CD4-positive, alpha-beta T cell (primary cell): ENCODE measurements at regions not wholly inside any gene's neighbourhood (a gene's known extent, or its start where the extent isn't known, plus 50 kb on each side); places are given as distances from the start of the nearest gene placed in this dataset.

Experiments
- ATAC-seq: fragments of 200-7000 bp; cut with Tn5 transposase; one replicate; pipeline ENCODE4 v1.10.0; 2022; ENCODE audit warnings: mild to moderate bottlenecking; ENCODE audit not compliant: poor library complexity
- CTCF ChIA-PET: fragments of 350-600 bp; sonication (Branson Sonifier 250); formaldehyde crosslinking; loops from one replicate; lab custom pipeline; 2021; ENCODE audit warnings: antibody characterized with exemption, inconsistent platforms; lab: Charles Lee
- POLR2A ChIA-PET: fragments of 350-600 bp; sonication (Branson Sonifier 250); formaldehyde crosslinking; loops from one replicate; lab custom pipeline; 2021; ENCODE audit warnings: antibody characterized with exemption, inconsistent platforms; lab: Charles Lee
- DNase-seq, 14 experiments: peaks; one replicate each; pipeline ENCODE4 v3.0.0-alpha.2; 2013 to 2020; ENCODE audit warnings: mixed read lengths in 2 of 14
- H3K27ac ChIP-seq, 2 donors: one replicate each; pipeline versions ENCODE4 v1.5.1 to v1.7.0; 2013; ENCODE audit warnings: low read length in 2 of 2, low read depth in 1 of 2, mild to moderate bottlenecking in 1 of 2
- H3K27me3 ChIP-seq, 2 experiments: 1 replicate in 1 of 2; 2 replicates in 1 of 2; pipeline versions ENCODE4 v1.6.1 to v1.7.0; 2013; ENCODE audit warnings: low read length in 2 of 2, control low read depth in 1 of 2, mild to moderate bottlenecking in 1 of 2, moderate library complexity in 1 of 2; ENCODE audit not compliant: insufficient read depth in 2 of 2, control insufficient read depth in 1 of 2
- H3K36me3 ChIP-seq: one replicate; pipeline ENCODE4 v1.6.1; 2013; ENCODE audit warnings: low read length, control low read depth; ENCODE audit not compliant: insufficient read depth
- H3K4me1 ChIP-seq: one replicate; pipeline ENCODE4 v1.6.1; 2013; ENCODE audit warnings: low read length, control low read depth; ENCODE audit not compliant: insufficient read depth
- H3K4me3 ChIP-seq: one replicate; pipeline ENCODE4 v1.5.1; 2013; ENCODE audit warnings: mild to moderate bottlenecking, low read length, moderate library complexity
- H3K9me3 ChIP-seq, 2 experiments: 1 replicate in 1 of 2; 2 replicates in 1 of 2; pipeline versions ENCODE4 v1.6.1 to v1.7.0; 2013; ENCODE audit warnings: low read length in 2 of 2, mild to moderate bottlenecking in 2 of 2, control low read depth in 1 of 2, moderate library complexity in 1 of 2; ENCODE audit not compliant: control insufficient read depth in 1 of 2, insufficient read depth in 1 of 2
- H3K27ac Mint-ChIP-seq: one replicate; pipeline ENCODE4 v1.8.0; 2020; ENCODE audit warnings: mixed read lengths
- H3K27me3 Mint-ChIP-seq: one replicate; pipeline ENCODE4 v1.8.0; 2021; ENCODE audit warnings: mixed read lengths
- H3K36me3 Mint-ChIP-seq: one replicate; pipeline ENCODE4 v1.8.0; 2021; ENCODE audit warnings: low read depth, mixed read lengths
- H3K4me1 Mint-ChIP-seq: one replicate; pipeline ENCODE4 v1.8.0; 2021; ENCODE audit warnings: low read depth, mixed read lengths
- H3K4me3 Mint-ChIP-seq: one replicate; pipeline ENCODE4 v1.8.0; 2020; ENCODE audit warnings: mild to moderate bottlenecking, mixed read lengths
- H3K9me3 Mint-ChIP-seq: one replicate; pipeline ENCODE4 v1.8.0; 2020; ENCODE audit warnings: mixed read lengths
- intact Hi-C, 2 experiments: fragments of 100-400 bp; cut with DNase I in 1 of 2; cut with micrococcal nuclease in 1 of 2; formaldehyde crosslinking; loops; one replicate each; pipeline versions ENCODE4 v1.15.1 to v1.9.0; 2023 to 2025; cut with DNase I, micrococcal nuclease
- TF ChIP-seq, protein P1 (sequence below): fragments of 200-600 bp; IDR thresholded peaks from one replicate; pipeline ENCODE4 v1.8.0; 2022; ENCODE audit warnings: antibody characterized with exemption, mild to moderate bottlenecking

DNA sequence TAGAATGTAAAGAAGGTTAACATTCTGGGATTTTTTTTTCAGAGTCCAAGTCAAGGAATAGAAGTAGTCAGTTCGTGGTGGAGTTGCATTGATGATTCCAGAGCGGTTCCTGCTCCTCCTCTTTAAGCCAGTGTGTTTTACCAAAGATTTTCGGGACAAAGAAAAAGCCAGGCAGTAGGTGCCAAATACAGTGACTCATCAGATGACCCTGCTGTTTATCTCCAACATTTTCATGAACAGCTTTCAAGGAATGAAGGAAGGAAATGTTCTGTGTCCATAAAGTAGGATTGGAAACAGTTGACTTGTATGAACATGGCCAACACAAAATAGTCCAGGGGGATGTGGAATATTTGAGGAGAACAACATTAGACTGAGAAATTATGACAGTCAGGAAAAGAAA, 142.4 kb upstream of the TMC3 start:
- no peaks in the 10 kb centered on the region for H3K9me3 Mint-ChIP-seq
- H3K4me1 Mint-ChIP-seq = no peaks in the 10 kb centered on the region
- H3K4me3 Mint-ChIP-seq = no peak overlapping the region
- H3K36me3 Mint-ChIP-seq = no peaks in the 10 kb centered on the region
- H3K36me3 ChIP-seq = no peaks in the 10 kb centered on the region
- no peak for ATAC-seq
- peaks cover 0 to 3% of the 10 kb centered on the region in 2 experiments for H3K27me3 ChIP-seq
- H3K4me1 ChIP-seq = no peaks in the 10 kb centered on the region
- TF ChIP-seq, protein P1, sequence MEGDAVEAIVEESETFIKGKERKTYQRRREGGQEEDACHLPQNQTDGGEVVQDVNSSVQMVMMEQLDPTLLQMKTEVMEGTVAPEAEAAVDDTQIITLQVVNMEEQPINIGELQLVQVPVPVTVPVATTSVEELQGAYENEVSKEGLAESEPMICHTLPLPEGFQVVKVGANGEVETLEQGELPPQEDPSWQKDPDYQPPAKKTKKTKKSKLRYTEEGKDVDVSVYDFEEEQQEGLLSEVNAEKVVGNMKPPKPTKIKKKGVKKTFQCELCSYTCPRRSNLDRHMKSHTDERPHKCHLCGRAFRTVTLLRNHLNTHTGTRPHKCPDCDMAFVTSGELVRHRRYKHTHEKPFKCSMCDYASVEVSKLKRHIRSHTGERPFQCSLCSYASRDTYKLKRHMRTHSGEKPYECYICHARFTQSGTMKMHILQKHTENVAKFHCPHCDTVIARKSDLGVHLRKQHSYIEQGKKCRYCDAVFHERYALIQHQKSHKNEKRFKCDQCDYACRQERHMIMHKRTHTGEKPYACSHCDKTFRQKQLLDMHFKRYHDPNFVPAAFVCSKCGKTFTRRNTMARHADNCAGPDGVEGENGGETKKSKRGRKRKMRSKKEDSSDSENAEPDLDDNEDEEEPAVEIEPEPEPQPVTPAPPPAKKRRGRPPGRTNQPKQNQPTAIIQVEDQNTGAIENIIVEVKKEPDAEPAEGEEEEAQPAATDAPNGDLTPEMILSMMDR = no peak
- no peak for DNase-seq
- H3K27ac Mint-ChIP-seq = no peak overlapping the region
- no peaks in the 10 kb centered on the region for H3K9me3 ChIP-seq
- intact Hi-C loops = no loop called here
- peaks cover 14% of the 10 kb centered on the region for H3K27me3 Mint-ChIP-seq
- ChIA-PET CTCF (no interaction called here), POLR2A (no interaction called here)
- H3K27ac ChIP-seq = no peak overlapping the region
- H3K4me3 ChIP-seq = no peak overlapping the region

DNA sequence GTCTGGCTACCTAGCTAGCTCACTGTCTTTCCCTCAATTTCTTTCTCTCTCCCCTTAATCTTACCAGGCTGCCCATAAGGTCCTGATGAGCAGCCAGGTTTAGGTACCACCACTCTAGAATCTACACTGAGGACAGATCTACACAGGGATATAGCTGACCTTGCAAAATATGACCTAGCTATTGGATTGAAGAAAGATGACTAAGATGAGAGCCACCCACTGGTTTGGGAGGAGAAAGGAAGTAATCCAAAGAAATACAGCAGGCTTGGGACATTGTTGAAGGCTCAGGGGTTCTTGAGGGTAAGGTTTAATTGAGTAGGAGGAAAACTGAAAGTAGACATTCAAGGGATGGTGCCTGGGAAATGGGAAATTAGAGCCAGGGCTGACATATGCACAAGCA, 142.0 kb upstream of the TMC3 start:
- Mint-ChIP-seq H3K36me3 (no peaks in the 10 kb centered on the region), H3K27me3 (peaks cover 14% of the 10 kb centered on the region), H3K9me3 (no peaks in the 10 kb centered on the region), H3K4me1 (no peaks in the 10 kb centered on the region), H3K4me3 (no peak overlapping the region), H3K27ac (no peak overlapping the region)
- Histone ChIP-seq H3K36me3 (no peaks in the 10 kb centered on the region), H3K4me3 (no peak overlapping the region), H3K27ac (no peak overlapping the region), H3K9me3 (no peaks in the 10 kb centered on the region), H3K27me3 (peaks cover 0 to 3% of the 10 kb centered on the region in 2 experiments), H3K4me1 (no peaks in the 10 kb centered on the region)
- POLR2A ChIA-PET = no interaction called here
- intact Hi-C loops = no loop called here
- ATAC-seq = no peak
- TF ChIP-seq, protein P1 = no peak
- CTCF ChIA-PET = no interaction called here
- DNase-seq = no peak

DNA sequence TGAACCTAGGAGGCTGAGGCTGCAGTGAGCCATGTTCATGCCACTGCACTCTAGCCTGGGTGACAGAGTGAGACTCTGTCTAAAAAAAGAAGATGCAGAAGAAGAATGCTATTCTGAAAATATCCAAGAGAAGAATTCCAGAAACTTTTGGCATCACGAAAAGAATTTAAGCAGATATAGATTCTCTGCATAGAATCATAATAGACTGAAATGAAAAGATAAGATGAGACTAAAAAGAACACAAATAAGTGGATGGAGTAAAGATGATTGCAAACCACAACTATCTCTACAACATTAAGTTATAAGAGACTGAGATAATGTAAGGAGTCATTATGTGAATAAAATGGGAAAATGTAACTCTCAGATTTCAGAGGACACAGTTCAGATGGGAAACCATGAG, 140.7 kb upstream of the TMC3 start:
- Mint-ChIP-seq H3K9me3 (no peaks in the 10 kb centered on the region), H3K4me3 (no peak overlapping the region), H3K36me3 (no peaks in the 10 kb centered on the region), H3K27me3 (peaks cover 14% of the 10 kb centered on the region), H3K4me1 (no peaks in the 10 kb centered on the region), H3K27ac (no peak overlapping the region)
- Histone ChIP-seq H3K27me3 (peaks cover 0 to 3% of the 10 kb centered on the region in 2 experiments), H3K4me3 (no peak overlapping the region), H3K27ac (no peak overlapping the region), H3K9me3 (no peaks in the 10 kb centered on the region), H3K4me1 (no peaks in the 10 kb centered on the region), H3K36me3 (no peaks in the 10 kb centered on the region)
- no peak for DNase-seq
- intact Hi-C loops = no loop called here
- ChIA-PET POLR2A (no interaction called here), CTCF (interaction anchor here (0.5 kb wide), 1 partner anchor 338 kb away, joined by 3 read pairs; no protein-coding TSS in a partner anchor)
- TF ChIP-seq, protein P1 = no peak
- no peak for ATAC-seq
